Middle frontal gyrus (tissue), 1 donor: ENCODE measurements at regions not wholly inside any gene's neighbourhood (a gene's known extent, or its start where the extent isn't known, plus 50 kb on each side); places are given as distances from the start of the nearest gene placed in this dataset.
"Not testable (repeated sequence)": the region's sequence is repeated elsewhere in the genome, so short reads cannot be mapped to it uniquely, and the experiment has no call there.

Source experiments
- DNase-seq: peaks from one replicate; pipeline ENCODE4 v3.0.0-alpha.2; 2015; ENCODE audit warnings: low spot score; ENCODE audit errors: extremely low spot score

DNA sequence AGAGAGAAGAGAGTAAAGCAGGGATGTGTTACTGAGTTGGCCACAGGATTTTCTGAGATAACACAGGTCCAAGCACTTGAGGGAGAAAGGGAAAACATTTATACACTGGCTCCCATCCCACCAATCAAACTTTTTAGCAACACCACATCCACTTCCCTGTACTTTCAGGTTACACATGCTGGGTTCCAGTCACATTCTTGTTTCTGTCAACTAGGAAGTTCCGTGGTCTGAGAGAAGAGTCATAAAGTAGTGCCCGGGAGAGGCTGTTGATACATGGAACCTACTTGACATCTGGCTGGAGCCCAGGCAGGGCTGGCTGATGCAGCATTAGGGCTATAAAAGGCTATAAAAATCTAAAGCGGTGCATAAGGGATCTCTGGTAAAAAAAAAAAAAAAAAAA lies 473.9 kb upstream of the COX7C start:
- no peak for DNase-seq

DNA sequence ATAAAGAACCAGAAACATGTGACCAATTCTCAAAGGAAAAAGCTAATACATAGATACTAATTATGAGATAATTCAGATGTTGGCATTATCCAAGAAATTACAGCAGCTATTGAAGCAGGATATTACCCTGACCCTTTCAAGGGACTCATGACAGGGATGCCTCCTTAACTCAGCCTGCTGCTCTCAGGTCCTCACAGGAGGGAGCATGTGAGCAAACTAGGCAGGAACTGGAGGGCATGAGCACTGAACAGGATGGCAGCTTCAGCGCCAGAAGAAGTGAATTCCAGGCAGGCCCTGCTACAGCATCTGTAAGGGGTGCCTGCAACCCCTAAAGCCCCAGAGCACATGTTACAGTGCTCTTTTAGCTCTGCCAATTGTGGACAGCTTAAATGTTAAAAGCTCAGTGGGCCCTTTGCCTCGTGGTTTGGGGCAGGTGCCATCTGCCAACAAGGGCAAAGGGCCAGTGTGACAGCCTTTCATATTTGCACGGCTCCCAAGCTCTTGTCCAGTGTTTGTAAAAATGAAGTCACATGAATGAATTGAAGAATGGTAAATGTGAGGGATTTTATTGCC lies 464.7 kb upstream of the COX7C start:
- DNase-seq, result no peak

DNA sequence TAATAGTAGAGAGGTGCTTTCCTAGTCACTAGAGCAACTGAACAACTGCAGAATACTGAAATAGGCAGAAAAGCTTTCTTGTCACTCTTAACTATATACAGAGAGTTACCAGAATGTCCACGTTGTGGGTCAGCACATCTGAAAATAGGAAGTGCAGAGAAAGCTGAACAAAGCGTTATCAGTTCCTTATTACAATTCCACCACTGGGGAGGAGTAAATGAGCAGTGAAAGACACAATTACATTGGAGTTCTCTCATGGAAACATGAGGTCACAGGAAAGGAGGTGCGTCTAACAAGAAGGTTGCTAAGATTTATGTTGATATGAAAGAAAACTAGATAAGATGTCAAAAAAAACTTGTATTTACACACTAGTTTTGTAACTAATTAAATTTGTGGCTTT lies 461.9 kb upstream of the COX7C start:
- DNase-seq, result no peak

DNA sequence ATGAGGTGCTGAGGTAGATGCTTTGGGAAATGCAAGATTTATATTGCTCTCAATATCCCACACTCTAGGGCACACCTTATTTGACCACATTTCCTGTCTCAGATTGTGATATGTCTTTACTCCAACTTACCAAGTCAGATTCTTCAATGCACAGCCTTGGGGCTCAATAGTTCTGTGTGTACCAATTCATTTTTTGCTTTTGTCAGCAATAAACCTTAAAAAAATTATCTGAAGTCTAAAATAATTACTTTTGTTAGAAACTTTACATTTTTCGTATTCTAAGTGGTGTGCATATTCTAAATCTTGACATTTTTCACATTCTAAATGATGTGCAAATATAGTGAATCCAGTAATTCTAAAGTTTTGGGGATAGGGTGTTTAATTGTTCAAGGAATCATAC lies 447.5 kb upstream of the COX7C start:
- DNase-seq, result no peak

DNA sequence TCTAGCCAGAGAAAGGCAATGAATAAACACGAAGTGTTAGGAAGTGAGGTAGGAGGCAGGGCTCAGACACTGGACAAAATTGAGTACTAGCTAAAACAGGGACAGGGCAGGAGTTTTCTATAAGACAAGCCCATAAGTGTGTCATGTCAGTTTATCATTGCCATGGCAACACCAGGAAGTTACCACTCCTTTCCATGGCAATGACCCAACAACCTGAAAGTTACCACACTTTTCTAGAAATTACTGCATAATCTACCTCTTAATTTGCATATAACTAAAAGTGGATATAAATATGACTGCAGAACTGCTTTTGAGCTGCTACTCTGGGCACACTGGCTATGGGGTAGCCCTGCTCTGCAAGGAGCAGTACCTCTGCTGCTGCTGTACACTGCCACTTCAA lies 442.5 kb upstream of the COX7C start:
- DNase-seq, result no peak

DNA sequence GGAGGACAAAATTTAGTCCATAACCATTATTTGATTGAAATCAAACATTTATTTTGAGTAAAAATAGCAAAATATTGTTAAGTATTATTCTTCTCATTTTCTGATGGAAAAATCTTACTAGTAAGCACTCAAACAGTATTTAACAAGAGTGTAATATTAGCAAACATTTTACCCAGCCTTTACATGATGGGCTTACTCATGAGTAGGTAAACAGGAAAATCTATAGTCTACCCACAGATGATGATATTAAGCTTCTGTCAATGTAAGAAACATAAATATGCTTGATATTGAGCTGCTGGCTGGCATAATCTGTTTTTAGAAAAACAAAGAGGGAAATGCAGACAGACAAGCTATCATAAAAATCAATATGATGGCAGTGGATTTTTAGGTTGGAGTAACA lies 418.5 kb upstream of the COX7C start:
- DNase-seq, result no peak

DNA sequence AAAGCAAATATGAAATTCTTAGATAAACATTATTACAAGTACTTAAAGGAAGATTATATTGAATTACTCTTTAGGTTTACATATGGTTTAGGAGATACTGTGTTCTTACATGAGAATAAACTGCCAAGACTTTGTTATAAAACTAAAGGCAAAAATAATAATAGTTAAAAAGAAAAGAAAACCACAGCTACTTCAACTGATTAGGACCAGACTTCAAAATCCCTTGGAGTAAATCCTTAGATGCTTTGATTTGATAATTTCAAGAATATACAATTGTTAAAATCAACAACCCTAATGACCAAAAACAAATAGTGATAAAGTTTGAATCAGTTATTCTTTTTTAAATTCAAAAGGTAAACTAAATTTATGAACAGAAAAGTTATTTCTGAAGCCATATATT lies 389.6 kb upstream of the COX7C start:
- DNase-seq, result no peak

DNA sequence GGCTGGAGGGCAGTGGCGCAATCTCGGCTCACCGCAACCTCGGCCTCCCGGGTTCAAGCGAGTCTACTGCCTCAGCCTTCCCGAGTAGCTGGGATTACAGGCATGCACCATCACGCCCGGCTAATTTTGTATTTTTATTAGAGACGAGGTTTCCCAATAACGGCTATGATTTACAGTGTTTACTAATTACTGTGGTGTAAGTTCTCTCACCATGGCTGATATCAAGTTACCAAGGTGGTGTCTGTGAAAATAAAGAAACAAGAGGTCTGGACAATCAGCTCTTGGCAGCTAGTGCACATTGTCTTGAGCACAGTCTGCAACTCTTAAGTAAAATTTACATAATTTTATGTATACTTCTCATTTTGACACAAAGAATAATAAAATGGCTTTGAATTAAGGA lies 385.5 kb upstream of the COX7C start:
- DNase-seq, result no peak

DNA sequence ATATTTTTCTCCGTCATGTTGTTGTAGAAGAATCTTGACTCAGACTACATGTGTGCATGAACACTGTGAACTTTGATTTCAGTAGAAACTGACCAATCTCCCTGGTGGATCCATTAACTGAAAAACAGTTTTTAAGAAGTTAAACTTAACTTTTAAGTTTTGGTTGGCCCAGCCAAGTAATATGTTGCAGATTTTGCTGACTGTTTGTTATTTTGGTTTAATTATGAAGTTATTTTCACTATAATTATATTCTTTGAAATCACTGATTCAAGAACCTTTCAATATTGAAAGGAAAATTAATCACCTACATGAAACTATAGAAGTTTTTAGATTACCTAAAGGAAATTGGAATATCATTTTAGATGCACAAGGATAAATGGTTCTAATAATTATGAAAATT lies 373.6 kb upstream of the COX7C start:
- DNase-seq, result no peak

DNA sequence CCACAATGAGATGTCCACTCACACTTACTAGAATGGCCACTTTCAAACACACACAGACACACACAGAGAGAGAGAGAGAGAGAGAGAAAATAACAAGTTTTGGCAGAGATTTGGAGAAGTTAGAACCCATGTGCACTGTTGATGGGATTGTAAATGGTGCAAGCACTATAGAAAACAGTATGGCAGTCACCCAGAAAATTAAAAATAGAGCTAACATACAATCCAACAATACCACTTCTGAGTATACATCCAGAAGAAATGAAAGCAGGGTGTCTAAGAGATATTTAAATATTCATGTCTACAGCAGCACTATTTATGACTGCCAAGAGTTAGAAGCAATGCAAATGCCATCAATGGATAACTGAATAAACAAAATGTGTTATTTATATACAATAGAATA lies 359.9 kb upstream of the COX7C start:
- no peak for DNase-seq

DNA sequence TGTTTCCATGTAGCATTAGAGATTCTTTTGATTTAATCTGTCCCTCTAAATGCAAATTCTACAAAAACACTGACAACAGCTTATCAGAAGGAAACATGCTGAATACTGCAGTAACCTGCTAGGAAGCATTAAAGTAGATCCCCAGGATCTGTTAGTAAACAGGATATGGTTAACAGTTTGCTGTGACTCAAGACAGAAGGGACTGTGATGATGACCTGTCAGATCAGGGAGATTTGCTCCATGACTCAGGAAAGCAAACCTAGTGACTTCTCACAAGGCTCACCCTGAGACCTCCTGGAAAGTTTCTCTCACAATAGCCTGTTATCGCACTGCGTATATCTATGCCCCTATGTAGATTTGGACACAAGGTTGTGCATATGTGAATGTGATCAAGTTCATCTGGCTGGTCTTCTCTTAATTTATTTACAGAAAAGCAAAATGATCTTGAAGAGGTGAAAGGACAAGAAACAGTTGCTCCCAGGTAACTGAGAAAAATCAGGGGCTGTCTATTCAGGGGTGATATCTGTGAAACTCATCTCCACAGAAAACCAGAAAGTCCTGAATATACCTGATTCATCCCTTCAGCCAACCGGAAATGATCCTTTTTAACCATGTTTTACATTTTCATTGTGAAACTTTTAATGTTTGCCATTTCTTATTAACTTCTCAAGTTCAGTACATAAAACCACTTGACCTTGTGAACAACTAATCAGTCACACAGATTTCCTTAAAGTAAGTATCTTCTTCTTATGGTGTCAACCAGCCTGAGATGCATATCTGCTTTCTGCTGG lies 333.1 kb upstream of the COX7C start:
- not testable (repeated sequence) for DNase-seq

DNA sequence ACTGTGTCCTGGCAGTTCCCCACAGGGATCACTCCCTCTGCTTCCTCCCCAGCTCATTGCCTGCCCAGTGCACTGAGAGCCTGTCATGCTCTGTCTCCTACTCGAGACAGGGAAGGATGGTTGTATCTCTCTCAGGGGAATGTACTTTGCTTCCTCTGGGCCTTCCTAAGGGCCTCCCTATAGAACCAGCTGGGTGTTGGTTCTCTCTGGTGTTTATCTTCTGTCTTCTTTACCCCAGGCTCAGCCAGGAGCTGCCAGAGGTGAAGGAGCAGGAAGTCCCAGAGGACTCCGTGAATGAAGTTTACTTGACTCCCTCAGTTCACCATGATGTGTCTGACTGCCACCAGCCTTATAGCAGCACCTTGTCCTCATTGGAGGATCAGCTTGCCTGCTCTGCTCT lies 330.3 kb upstream of the COX7C start:
- DNase-seq, result not testable (repeated sequence)

DNA sequence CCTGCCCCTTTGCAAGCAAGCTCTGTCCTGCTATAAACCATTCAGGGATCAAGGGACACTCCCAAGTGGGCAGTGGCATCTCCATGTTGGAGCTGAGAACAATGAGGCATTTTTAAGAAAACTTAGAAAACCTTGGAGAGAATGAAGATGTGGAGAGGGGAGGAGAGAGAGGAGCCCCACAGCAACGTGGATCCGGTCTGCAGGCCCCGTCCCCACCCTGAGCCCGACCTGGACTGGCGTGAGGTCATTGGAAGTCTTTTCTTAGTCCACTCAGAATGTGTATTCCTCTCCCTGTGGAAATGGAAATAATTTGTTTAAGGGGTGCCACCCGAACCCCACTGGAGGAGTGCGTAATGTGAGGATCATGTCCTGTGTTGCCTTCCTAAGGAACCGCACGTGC lies 328.0 kb upstream of the COX7C start:
- not testable (repeated sequence) for DNase-seq

DNA sequence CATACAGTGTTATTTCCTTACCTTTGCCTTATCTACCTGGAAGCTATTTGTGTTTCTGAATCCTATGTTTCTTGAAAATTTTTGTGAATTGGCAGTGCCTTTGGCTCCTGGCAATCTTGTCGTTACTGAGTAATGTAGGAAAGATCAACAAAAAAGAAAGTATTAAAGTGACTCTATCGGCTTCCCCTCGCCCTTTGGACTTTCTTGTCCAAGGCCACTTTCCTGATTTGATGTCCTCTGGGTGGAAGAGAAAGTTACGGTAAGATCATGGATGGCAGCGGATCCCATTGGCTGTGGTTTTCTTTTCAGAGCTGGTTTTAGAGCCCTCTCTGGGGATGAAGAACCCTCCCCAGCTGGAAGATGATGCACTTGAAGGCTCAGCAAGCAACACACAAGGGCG lies 324.9 kb upstream of the COX7C start:
- not testable (repeated sequence) for DNase-seq

DNA sequence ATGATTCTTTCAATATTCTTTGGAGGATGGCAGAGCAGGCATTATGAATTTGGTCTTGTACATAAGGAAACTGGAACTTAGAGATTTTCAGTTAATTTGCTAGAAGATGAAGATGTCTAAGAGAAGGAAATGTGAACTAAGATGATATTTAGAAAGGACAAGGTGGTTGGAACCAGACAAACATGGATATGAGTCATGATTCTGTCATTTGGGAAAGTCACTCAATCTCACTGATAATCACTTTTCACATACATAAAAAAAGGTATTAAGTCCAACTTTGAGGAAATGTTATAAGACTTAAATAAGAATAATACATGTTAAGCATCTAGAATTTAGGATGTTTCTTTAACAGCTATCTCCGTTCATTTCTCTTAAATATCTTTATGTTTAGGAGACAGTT lies 315.1 kb upstream of the COX7C start:
- not testable (repeated sequence) for DNase-seq

DNA sequence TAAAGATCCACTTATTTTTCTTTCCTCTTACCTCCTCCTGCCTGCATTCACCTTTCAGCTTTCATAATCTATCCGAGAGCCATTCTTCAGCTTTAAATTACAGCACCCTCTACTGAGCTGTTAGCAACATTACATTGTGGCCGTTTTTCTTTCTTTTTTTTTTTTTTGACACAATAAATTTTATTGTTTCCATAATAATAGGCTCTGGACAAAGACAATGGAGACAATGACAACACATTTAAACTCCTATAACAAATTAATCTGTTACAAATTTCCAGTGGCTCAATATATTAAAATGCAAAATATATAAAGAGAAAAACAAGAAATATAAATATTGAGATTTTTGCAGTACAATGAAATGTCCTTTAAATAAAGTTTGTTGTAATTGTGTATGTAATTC lies 312.7 kb upstream of the COX7C start:
- DNase-seq, result not testable (repeated sequence)

DNA sequence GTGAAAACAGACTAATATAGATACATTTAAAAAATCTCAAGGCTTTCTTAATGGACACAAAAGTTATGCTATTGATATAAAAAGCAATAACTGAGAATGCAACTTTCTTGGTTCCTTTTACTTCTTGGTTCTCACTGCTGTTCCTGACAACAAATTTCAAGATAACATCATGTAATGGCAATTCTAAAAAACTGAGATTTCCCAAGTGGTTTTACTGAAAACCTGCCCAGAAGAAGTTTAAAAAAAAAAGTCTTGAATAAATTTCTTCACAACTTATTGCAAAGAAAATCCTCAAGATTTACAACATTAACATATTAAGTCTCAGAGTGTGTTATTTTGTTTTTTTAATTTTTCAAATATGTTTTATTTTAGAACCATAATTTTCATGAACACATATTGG lies 302.8 kb upstream of the COX7C start:
- no peak for DNase-seq

DNA sequence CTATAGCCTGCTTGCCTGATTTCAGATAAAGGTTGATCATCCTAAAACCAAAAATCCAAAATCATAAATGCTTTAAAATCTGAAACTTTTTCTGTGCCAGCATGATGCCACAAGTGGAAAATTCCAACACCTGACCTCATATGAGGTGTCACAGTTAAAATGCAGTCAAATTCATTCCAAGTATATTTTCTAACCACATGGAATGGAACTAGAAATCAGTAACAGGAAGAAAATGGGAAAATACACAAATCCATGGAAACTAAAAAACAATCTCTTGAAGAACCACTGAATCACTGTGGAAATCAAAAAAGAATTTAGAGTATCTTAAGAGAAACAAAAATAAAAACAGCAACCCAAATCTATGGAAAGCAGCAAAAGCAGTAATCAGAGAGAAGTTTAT lies 297.5 kb upstream of the COX7C start:
- no peak for DNase-seq

DNA sequence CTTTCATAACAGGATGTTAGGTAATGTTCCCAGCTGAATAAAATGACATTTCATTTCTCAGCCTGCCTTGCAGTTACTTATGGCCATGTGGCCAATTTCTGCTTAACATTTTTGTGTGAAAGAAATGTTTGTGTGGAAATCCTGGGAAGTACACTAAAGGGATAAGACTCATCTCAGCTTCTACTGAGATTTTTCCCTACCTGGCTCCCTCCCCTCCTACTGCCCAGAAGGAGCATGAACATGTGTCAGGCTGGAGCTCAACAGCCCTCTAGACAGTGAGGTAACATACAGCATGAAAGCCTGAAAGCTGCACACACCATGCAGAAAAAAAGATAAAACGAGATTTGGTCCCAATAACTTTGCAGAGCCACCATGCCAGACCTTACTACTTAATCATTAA lies 288.4 kb upstream of the COX7C start:
- no peak for DNase-seq

DNA sequence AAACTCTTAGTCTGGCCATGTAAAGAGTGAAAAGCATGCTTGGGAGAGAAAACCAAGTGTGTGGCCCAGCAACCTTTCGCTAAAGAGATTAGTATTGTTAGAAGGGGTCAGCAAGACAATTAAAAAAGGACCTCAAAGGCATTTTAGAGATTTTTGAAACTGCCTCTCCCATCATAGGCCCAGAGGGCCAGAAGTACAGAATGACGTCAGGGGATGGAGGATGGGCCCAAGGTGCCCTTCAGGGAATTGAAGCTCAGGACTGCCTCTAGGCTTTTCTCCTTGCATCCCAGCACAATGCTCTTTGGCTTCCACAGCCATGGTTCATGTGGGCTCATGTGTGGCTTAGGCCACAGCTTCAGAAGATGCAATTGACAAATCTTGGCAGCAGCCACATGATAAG lies 287.0 kb upstream of the COX7C start:
- no peak for DNase-seq

DNA sequence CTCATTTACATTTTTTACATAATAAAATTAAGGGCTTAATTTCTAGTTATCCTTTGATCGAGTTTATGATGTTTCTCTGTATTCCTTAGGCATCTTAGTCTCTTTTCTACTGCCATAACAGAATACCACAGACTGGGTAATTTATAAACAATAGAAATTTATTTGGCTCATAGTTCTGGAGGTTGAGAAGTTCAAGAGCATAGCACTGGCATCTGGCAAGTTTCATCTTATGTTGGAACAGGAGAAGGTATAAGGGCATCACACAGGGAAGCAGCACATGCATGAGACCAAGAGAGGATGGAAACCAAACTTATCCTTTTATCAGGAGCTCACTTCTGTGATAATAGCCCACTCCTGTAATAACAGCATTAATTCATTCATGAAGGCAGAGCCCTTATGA lies 284.9 kb upstream of the COX7C start:
- DNase-seq, result no peak

DNA sequence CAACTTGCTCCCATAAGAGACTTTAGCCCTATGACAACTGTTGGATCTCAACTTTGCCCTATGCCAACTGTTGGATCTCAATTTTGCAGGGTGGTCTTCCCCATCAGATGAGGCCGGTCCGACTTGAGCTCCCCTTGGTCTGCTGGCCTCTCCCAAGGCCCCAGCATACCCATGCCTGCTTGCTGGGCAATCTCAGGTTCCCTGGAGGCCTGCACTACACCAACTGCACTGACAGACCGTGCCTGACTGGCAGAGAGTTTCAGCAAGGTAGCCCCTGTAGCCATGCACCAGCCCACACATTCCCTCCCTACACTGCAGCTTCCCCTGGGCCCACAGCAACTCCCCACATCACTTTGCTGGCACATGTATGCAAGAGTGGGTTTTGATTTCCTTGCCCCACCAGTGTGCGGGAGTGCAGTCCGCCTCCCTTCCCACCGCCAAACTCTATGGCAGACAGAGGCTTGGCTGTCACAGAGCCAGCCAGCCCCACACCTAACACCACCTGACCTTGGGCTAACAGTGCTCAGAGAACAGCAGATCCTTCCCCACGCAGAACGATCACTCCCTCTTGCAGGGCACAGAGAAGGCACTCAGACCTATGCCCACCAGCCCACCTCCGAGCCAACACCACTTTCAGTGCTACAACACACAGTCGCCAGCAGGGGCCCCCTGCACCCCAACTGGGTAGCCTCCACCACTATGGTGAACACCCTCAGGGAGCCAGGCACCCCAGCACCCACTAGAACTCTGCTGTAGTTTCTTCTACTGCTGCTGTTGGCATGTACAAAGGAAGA lies 279.9 kb upstream of the COX7C start:
- no peak for DNase-seq

DNA sequence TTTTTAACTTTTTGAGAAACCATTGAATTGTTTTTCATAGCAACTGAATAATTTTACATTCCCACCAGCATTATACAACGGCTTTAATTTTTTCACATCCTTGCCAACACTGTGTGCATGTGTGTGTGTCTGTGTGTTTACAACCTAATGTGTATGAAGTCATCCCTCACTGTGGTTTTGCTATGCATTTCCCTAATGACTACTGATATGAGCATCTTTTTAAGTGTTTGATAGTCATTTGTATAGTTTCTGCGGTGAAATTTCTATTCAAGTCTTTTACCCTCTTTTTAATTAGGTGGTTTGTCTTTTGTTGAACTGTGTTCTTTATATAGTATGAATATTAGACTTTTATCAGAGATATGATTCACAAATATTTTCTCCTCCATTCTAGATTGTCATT lies 263.1 kb upstream of the COX7C start:
- DNase-seq, result no peak
